Fibroblast of lung (primary cell): ENCODE measurements at regions not wholly inside any gene's neighbourhood (a gene's known extent, or its start where the extent isn't known, plus 50 kb on each side); places are given as distances from the start of the nearest gene placed in this dataset.

ENCODE experiments used
- EZH2 ChIP-seq: IDR thresholded peaks from 2 replicates; pipeline ENCODE4 v1.5.1; 2012; ENCODE audit warnings: low read length, control low read depth, mild to moderate bottlenecking; ENCODE audit errors: missing control alignments
- TF ChIP-seq, protein P1 (sequence below), 2 donors: IDR thresholded peaks in 1 of 2; conservative IDR thresholded peaks in 1 of 2; 1 replicate in 1 of 2; 2 replicates in 1 of 2; pipeline ENCODE4 v1.5.1; 2011 to 2012; ENCODE audit warnings: low read length in 2 of 2, control low read depth in 1 of 2, inconsistent platforms in 1 of 2, low read depth in 1 of 2, mild to moderate bottlenecking in 1 of 2

DNA sequence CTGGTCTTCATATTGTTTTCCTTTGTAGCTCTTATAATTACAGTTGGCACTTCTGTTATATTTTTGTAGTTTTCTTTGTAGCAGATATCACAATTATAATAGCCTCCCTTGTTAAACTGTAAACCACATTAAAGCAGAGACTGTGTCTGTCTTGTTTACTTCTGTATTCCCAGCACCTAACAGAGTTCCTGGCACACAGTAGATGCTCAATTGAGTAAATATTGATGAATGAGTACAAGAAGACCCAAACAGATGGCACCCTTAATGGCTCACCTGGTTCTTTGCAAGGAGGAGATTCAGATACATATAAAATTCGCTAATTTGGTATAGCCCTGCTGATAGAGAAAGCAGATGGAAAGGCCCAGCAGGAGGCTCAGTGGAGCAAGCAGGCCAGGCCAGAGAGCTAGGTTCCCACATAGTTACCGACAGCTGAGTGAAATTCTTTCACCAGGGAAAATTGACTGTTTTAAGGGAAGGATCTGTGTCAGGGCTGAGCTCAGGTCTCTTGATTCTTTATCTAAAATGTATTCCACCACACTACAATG, 120.1 kb downstream of the NUP35 start:
- TF ChIP-seq, protein P1, sequence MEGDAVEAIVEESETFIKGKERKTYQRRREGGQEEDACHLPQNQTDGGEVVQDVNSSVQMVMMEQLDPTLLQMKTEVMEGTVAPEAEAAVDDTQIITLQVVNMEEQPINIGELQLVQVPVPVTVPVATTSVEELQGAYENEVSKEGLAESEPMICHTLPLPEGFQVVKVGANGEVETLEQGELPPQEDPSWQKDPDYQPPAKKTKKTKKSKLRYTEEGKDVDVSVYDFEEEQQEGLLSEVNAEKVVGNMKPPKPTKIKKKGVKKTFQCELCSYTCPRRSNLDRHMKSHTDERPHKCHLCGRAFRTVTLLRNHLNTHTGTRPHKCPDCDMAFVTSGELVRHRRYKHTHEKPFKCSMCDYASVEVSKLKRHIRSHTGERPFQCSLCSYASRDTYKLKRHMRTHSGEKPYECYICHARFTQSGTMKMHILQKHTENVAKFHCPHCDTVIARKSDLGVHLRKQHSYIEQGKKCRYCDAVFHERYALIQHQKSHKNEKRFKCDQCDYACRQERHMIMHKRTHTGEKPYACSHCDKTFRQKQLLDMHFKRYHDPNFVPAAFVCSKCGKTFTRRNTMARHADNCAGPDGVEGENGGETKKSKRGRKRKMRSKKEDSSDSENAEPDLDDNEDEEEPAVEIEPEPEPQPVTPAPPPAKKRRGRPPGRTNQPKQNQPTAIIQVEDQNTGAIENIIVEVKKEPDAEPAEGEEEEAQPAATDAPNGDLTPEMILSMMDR (conservative IDR thresholded peaks at IDR 0.05 in 1 of 2, IDR thresholded peaks at IDR 0.05 in 1 of 2; ENCODE audit: low read depth in 1 of 2, low read length in 2 of 2) = no peak
- TF ChIP-seq EZH2 = no peak
